Osteocyte (in vitro differentiated cells): ENCODE measurements at regions not wholly inside any gene's neighbourhood (a gene's known extent, or its start where the extent isn't known, plus 50 kb on each side); places are given as distances from the start of the nearest gene placed in this dataset.

Experiments used
- DNase-seq: peaks from one replicate; pipeline ENCODE4 v3.0.0; 2021; ENCODE audit warnings: mixed read lengths; ENCODE audit not compliant: unreplicated experiment; ENCODE audit errors: extremely low spot score
- H3K27ac Mint-ChIP-seq: one replicate; pipeline ENCODE4 v1.8.0; 2021; ENCODE audit warnings: mild to moderate bottlenecking, mixed read lengths; ENCODE audit not compliant: unreplicated experiment
- H3K27me3 Mint-ChIP-seq: one replicate; pipeline ENCODE4 v1.8.0; 2021; ENCODE audit warnings: mixed read lengths; ENCODE audit not compliant: unreplicated experiment
- H3K36me3 Mint-ChIP-seq: one replicate; pipeline ENCODE4 v1.8.0; 2021; ENCODE audit warnings: mixed read lengths; ENCODE audit not compliant: unreplicated experiment
- H3K4me1 Mint-ChIP-seq: one replicate; pipeline ENCODE4 v1.8.0; 2021; ENCODE audit warnings: mixed read lengths; ENCODE audit not compliant: unreplicated experiment
- H3K4me3 Mint-ChIP-seq: one replicate; pipeline ENCODE4 v1.8.0; 2021; ENCODE audit warnings: mild to moderate bottlenecking, moderate library complexity, mixed read lengths; ENCODE audit not compliant: unreplicated experiment
- H3K9me3 Mint-ChIP-seq: one replicate; pipeline ENCODE4 v1.8.0; 2021; ENCODE audit warnings: mixed read lengths; ENCODE audit not compliant: unreplicated experiment
- CTCF ChIP-seq: fragments of 200-600 bp; sonication (generic); IDR thresholded peaks from 2 replicates; pipeline ENCODE4 v1.5.0; 2021; ENCODE audit warnings: antibody characterized with exemption, mild to moderate bottlenecking, moderate library complexity

- H3K4me3 Mint-ChIP-seq: no peak overlapping the region
- no peak for DNase-seq
- H3K27ac Mint-ChIP-seq: no peak overlapping the region
These were observed 59.3 kb downstream of the ATXN3L start for GRCh38 chrX:13260598-13260997.

GRCh38 chrX:13258725-13259124, 61.1 kb downstream of the ATXN3L start:
- no peak for DNase-seq
- TF ChIP-seq CTCF: no peak
- Mint-ChIP-seq H3K4me3 (no peak overlapping the region), H3K36me3 (no peaks in the 10 kb centered on the region), H3K4me1 (peaks cover 11% of the 10 kb centered on the region), H3K27ac (no peak overlapping the region), H3K27me3 (no peaks in the 10 kb centered on the region), H3K9me3 (peaks cover 3% of the 10 kb centered on the region)

More at GRCh38 chrX:13260598-13260997, 59.3 kb downstream of the ATXN3L start:
- H3K36me3 Mint-ChIP-seq: no peaks in the 10 kb centered on the region
- no peak for TF ChIP-seq CTCF
- H3K9me3 Mint-ChIP-seq: no peaks in the 10 kb centered on the region
- peaks cover 2% of the 10 kb centered on the region for H3K4me1 Mint-ChIP-seq
- H3K27me3 Mint-ChIP-seq: no peaks in the 10 kb centered on the region

- Mint-ChIP-seq H3K4me3 (no peak overlapping the region), H3K9me3 (peaks cover 10% of the 10 kb centered on the region), H3K27me3 (no peaks in the 10 kb centered on the region), H3K4me1 (peaks cover 17% of the 10 kb centered on the region), H3K36me3 (no peaks in the 10 kb centered on the region), H3K27ac (no peak overlapping the region)
- no peak for DNase-seq
- TF ChIP-seq CTCF: no peak
These were observed 61.8 kb downstream of the ATXN3L start for GRCh38 chrX:13258052-13258444.

GRCh38 chrX:13257223-13258051, 62.4 kb downstream of the ATXN3L start:
- Mint-ChIP-seq H3K4me1 (peaks cover 23% of the 10 kb centered on the region), H3K27ac (no peak overlapping the region), H3K27me3 (no peaks in the 10 kb centered on the region), H3K9me3 (peaks cover 13% of the 10 kb centered on the region), H3K36me3 (no peaks in the 10 kb centered on the region), H3K4me3 (no peak overlapping the region)
- no peak for DNase-seq
- no peak for TF ChIP-seq CTCF

GRCh38 chrX:13256603-13257002, 63.2 kb downstream of the ATXN3L start:
- Mint-ChIP-seq H3K27ac (no peak overlapping the region), H3K36me3 (no peaks in the 10 kb centered on the region), H3K9me3 (peaks cover 13% of the 10 kb centered on the region), H3K4me3 (no peak overlapping the region), H3K4me1 (peaks cover 32% of the 10 kb centered on the region), H3K27me3 (no peaks in the 10 kb centered on the region)
- no peak for DNase-seq
- no peak for TF ChIP-seq CTCF
